ENCODE measurements at regions not wholly inside any gene's neighbourhood (a gene's known extent, or its start where the extent isn't known, plus 50 kb on each side); places are given as distances from the start of the nearest gene placed in this dataset.
"Not testable (repeated sequence)": the region's sequence is repeated elsewhere in the genome, so short reads cannot be mapped to it uniquely, and the experiment has no call there.

DNA sequence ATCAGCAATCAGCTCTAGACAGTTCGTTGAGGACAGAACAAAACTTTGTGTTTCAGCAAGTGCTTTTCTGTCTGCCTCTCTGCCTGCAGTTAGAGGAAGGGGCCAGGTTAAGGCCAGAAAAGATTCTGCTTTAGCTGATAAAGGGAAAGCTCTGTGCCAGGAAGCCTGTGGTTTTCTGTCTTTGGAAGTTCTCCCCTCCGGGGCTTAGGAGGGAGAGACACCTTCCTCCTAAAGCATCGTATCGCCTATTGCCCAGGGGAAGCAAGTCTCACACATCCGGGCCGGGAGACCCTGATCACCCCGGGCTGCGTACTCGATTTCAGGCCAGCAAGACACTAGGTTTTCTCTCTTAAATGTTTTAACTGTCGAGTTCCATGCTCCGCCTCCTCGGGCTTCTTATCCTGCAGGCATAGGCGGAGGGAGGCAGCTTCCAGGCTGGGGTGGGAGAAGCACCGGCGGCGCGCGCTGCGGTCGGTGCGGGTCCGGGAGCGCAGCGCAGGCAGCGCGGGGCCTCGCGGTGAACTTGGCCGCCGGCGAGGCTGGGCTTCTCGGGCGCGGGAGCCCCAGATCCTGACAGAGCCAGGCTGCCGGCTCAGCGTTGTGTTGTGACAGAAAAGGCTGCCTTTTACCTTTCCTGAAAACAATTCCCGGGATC lies 245.4 kb downstream of the BCL2L11 start:
- TF ChIP-seq, protein P1, sequence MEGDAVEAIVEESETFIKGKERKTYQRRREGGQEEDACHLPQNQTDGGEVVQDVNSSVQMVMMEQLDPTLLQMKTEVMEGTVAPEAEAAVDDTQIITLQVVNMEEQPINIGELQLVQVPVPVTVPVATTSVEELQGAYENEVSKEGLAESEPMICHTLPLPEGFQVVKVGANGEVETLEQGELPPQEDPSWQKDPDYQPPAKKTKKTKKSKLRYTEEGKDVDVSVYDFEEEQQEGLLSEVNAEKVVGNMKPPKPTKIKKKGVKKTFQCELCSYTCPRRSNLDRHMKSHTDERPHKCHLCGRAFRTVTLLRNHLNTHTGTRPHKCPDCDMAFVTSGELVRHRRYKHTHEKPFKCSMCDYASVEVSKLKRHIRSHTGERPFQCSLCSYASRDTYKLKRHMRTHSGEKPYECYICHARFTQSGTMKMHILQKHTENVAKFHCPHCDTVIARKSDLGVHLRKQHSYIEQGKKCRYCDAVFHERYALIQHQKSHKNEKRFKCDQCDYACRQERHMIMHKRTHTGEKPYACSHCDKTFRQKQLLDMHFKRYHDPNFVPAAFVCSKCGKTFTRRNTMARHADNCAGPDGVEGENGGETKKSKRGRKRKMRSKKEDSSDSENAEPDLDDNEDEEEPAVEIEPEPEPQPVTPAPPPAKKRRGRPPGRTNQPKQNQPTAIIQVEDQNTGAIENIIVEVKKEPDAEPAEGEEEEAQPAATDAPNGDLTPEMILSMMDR (conservative IDR thresholded peaks at IDR 0.05 in 1 of 2, IDR thresholded peaks at IDR 0.05 in 1 of 2; ENCODE audit: low read depth in 1 of 2, low read length in 2 of 2) = not testable (repeated sequence)
- TF ChIP-seq EZH2 (IDR thresholded peaks at IDR 0.05; ENCODE audit: low read length, missing control alignments) = not testable (repeated sequence)
